ENCODE measurements at regions not wholly inside any gene's neighbourhood (a gene's known extent, or its start where the extent isn't known, plus 50 kb on each side); places are given as distances from the start of the nearest gene placed in this dataset.

- DNase-seq (ENCODE audit: low read depth, low spot score) = no peak
Observed at GRCh38 chr3:18835021-18835420, 313.3 kb upstream of the KCNH8 start.

DNA sequence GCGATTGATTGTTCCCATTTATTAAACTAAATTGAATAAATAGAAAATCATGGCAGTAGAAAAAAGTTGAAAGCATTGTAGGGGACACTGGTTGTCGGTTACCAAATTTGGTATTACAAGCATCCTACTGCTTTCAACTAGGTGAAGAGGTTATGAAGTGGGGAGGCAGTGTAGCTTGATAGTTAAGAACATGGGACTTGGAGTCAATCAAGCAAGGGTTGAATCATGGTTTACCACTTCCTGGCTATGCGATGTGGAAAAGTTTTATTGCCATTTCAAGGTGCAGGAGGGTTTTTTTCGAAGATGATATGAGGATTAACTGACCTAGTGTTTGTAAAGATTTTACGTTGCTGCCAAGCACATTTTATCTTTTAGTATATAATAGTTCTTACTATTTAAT lies 318.2 kb upstream of the KCNH8 start:
- no peak for DNase-seq (ENCODE audit: low read depth, low spot score)

DNA sequence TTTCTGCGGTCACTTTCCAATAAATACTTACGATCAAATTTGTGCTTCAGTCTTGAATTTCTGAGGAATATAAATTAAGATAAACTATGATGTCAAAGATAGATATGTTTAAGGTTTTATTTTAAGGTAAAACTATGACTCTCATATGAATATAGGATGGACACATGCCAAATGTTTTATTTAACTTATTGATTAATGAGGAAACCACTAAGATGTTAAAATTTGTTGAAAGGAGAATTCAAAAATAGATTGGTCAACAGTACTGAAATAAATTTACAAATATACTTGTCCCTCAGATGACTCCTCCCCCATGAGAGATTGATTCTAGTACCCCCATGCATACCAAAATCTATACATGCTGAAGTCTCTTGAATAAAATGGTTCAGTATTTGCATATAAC lies 319.7 kb upstream of the KCNH8 start:
- DNase-seq (ENCODE audit: low read depth, low spot score) = no peak

DNA sequence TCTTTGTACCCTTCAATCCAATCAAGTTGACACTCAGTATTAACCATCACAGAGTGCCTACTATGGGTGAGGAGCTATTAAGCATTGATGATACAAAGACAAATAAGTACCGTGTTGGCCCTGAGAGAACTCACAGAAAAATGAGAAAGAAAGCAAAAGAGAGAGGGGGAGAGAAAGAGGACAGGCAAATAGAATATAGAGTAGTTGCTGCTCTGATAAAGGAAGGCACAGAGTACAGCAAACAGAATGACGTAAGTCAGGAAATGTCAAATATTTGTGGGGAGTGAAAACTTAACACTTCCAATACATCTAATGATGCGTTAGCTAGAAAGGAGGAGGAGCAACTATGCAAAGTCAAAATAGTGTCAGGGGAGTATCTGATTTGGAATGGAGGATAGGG lies 320.6 kb upstream of the KCNH8 start:
- DNase-seq (ENCODE audit: low read depth, low spot score) = no peak

DNA sequence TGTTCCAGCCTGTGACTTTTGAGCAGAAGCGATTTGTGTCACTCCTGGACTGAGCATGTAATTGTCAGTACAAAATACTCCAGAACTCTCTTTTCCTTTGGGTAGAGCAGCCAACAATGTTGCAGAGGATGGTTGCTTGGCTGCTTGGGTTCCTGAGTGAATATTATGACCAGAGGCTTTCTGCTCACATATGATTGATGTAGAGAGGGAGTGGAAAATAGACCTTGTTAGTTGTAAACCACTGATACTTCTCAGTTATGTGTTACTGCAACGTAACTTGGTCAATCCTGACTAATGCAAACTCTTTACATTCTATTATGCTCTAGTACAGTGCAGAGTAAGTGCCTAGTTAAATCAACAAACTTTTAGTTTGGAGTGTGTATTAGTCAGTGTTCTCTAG lies 322.6 kb upstream of the KCNH8 start:
- DNase-seq (ENCODE audit: low read depth, low spot score) = no peak

- no peak for DNase-seq (ENCODE audit: low read depth, low spot score)
Observed at GRCh38 chr3:18813300-18813699, 335.0 kb upstream of the KCNH8 start.

DNA sequence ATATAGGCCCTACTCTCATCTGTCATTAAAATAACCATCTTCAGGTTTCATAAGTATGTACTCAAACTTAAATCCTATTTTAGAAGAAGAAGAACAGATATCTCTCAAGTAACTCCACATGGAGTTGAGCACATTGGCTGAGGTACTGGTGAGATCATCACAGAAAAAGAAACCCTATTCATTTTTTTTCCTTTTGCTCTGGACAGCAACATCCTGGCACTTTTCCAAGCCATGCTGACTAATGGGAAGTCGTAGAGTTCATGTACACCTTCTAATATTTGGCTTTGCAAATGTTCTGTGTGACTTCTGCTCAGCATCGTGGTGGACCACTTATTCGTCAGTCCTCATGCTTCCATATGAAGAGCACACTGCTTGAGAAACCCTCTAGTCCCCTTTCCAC lies 336.0 kb upstream of the KCNH8 start:
- DNase-seq (ENCODE audit: low read depth, low spot score) = no peak

GRCh38 chr3:18810306-18810661 lies 338.0 kb upstream of the KCNH8 start:
- DNase-seq (ENCODE audit: low read depth, low spot score) = no peak

DNA sequence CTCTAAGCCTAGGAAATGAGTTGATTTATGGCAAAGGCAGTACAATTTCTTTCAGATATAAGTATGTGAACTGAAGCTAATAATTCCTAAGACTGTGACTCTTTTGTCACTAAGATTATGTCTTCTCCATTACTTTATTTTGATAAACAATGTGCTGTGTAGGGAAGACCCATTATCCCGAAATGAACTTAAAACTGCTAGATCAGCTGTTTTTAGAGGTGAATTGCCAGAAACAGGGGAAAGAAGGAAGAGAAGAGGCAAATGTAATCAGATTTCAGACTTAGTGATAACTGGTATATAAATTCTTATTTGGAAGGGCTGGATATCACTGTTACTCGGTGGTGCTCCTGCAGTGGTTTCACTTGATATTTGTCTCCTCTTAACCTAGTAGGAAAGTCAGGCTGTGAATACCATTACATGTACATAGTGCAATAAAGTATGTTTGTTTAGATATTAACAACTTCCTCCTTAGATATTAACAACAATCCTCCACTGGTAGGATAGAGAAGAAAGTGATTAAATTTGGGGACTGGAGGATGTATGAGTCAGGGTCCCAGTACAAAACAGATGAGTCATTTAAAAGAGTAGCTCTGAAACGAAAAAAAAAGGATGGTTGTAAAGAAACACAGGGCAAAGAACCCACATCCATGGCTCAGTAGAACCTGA lies 338.5 kb upstream of the KCNH8 start:
- no peak for DNase-seq (ENCODE audit: low read depth, low spot score)

DNA sequence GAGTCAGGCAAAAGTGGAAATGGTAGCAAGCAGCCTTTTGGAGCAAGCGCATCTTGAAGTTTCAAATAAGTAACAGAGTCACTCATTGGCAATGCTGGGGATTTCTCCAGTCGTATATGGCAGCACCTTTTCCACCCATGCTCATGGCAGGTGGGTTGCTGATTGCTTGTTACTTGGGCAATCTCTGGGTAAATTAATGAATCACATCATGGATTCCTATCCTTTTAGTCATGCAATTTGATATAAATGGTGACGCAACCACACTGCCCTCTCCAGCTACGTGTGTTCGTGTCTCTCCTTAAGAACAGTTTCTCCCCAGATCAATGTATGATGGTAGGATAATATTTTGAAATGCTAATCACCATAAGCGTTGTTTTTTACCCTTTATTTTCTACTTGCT lies 339.9 kb upstream of the KCNH8 start:
- DNase-seq (ENCODE audit: low read depth, low spot score) = no peak

DNA sequence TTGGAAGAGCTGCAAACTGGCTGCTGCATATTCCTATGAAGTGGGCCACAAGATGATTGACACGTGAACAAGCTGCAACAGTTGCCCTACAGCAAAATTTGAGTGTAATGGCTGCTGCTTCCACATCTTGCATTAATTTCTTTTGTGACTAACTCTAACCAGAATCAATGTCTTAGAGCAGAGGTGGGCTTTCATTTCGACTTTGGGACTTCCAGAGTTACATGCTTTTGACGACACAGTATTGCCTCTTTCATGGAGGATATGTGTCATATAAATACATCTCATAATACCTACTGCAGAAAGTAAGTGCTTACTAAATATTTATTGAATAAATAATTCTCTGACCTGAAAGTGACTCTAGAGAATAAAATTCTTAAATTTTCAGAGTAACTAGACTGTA lies 340.7 kb upstream of the KCNH8 start:
- DNase-seq (ENCODE audit: low read depth, low spot score) = no peak

DNA sequence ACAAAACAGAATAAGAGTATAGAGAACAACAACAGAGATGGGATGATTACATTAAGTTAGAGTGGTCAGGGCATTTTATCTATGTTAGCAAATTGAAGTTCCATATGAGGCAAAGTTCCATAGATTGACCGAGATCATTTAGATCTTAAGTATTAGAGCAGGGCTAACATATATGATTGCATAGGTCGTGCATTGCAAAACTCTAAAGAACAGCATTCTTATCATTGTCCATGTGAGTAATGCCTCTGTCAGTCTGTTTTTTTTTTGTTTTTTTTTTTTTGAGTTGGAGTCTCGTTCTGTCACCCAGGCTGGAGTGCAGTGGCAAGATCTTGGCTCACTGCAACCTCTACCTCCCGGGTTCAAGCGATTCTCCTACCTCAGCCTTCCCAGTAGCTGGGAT lies 341.7 kb upstream of the KCNH8 start:
- DNase-seq (ENCODE audit: low read depth, low spot score) = no peak

GRCh38 chr3:18797378-18797777 lies 350.9 kb upstream of the KCNH8 start:
- no peak for DNase-seq (ENCODE audit: low read depth, low spot score)

- DNase-seq (ENCODE audit: low read depth, low spot score) = no peak
Observed at GRCh38 chr3:18795078-18795477, 353.2 kb upstream of the KCNH8 start.

DNA sequence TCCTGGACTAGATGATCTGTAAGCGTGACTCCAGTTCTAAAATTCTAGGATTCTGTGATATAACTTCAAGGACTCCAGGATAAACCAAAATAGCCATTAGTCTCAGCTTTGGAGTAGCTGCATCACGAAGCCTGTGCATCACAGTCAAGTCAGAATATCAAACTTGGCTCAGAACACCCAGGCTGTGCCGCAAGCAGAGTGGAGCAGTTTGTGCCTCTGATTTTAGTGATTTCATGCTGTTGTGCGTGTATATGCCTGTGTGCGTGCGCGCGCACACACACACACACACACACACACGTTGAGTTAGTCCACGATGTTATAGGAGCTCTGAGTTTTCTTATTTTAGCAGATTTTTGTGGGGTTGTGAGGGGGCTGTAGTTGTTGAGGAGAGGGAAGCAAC lies 356.6 kb upstream of the KCNH8 start:
- DNase-seq (ENCODE audit: low read depth, low spot score) = no peak

- DNase-seq (ENCODE audit: low read depth, low spot score) = no peak
Observed at GRCh38 chr3:18791182-18791581, 357.1 kb upstream of the KCNH8 start.

- DNase-seq (ENCODE audit: low read depth, low spot score) = no peak
Observed at GRCh38 chr3:18790384-18790783, 357.9 kb upstream of the KCNH8 start.

DNA sequence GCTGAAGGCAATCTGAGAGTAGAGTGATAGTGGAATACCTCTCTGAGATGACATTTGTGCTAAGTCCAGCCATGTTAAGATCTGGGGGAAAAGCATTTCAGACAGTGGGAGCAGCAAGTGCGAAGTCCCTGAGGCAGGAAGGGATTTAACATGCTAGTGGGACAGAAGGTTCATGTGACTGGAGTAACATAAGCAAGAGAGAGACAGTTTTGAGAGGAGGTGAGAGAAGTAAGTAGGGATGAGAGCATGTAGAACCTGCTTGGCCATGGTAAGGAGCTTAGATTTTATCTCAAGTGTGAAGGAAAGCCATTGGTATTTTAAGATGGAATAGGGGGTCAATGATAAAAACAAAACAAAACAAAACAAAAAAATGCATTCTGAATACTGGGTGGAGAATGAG lies 358.6 kb upstream of the KCNH8 start:
- no peak for DNase-seq (ENCODE audit: low read depth, low spot score)

GRCh38 chr3:18787441-18787840 lies 360.9 kb upstream of the KCNH8 start:
- DNase-seq (ENCODE audit: low read depth, low spot score) = no peak

- no peak for DNase-seq (ENCODE audit: low read depth, low spot score)
Observed at GRCh38 chr3:18786650-18787323, 361.5 kb upstream of the KCNH8 start.

DNA sequence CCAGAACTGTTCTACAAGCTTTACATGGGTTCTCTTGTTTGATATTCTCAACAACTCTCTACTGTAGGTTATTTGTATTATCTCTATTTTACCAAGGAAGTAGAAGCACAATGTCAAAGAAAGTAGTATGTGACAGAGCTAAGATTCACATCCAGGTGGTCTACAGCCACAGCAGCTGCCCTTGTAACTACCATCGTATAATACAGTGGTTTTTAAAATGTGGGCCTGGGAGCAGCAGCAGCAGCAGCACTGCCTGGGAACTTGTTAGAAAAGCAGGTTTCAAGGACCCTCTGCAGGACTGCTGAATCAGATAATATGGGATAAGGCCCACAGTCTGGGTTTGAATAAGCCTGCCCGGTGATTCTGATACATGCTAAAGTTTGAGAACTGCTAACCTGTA lies 357.1 kb upstream of the SATB1 start:
- no peak for DNase-seq (ENCODE audit: low read depth, low spot score)

DNA sequence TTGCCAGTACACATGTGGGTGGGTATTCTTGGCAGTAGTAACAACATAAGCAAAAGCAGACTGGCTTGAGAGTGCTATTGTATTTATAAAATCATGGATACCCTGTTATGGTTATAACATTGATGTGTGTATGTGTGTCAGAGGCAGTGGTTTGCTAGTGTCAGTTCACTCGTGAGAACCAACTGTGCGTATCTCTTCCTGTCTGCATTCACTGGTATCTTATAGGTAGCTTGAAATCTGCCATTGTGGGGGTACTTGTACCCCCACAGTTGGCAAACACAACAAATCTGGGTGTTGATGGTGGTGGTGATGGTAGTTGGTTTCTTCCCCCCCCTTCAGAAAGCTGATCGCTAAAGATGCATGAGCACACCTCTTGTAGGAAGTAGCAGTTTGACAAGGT lies 355.8 kb upstream of the SATB1 start:
- no peak for DNase-seq (ENCODE audit: low read depth, low spot score)

- no peak for DNase-seq (ENCODE audit: low read depth, low spot score)
Observed at GRCh38 chr3:18779704-18780103, 354.6 kb upstream of the SATB1 start.

- no peak for DNase-seq (ENCODE audit: low read depth, low spot score)
Observed at GRCh38 chr3:18778598-18778997, 353.5 kb upstream of the SATB1 start.

Data from ELF-1 (cell line).